ENCODE measurements at regions not wholly inside any gene's neighbourhood (a gene's known extent, or its start where the extent isn't known, plus 50 kb on each side); places are given as distances from the start of the nearest gene placed in this dataset.

- TF ChIP-seq, protein P1, sequence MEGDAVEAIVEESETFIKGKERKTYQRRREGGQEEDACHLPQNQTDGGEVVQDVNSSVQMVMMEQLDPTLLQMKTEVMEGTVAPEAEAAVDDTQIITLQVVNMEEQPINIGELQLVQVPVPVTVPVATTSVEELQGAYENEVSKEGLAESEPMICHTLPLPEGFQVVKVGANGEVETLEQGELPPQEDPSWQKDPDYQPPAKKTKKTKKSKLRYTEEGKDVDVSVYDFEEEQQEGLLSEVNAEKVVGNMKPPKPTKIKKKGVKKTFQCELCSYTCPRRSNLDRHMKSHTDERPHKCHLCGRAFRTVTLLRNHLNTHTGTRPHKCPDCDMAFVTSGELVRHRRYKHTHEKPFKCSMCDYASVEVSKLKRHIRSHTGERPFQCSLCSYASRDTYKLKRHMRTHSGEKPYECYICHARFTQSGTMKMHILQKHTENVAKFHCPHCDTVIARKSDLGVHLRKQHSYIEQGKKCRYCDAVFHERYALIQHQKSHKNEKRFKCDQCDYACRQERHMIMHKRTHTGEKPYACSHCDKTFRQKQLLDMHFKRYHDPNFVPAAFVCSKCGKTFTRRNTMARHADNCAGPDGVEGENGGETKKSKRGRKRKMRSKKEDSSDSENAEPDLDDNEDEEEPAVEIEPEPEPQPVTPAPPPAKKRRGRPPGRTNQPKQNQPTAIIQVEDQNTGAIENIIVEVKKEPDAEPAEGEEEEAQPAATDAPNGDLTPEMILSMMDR (IDR thresholded peaks at IDR 0.05; ENCODE audit: poor library complexity), result no peak
- no peak for TF ChIP-seq EZH2 (IDR thresholded peaks at IDR 0.05; ENCODE audit: borderline replicate concordance)
- TF ChIP-seq EZH2phosphoT487 (IDR thresholded peaks at IDR 0.05; ENCODE audit: low read depth, severe bottlenecking, unreplicated experiment), result no peak
Measured at GRCh38 chr6:63389191-63389844, 69.5 kb upstream of the LGSN start.

Measured in hepatocyte (in vitro differentiated cells).